ENCODE measurements at regions not wholly inside any gene's neighbourhood (a gene's known extent, or its start where the extent isn't known, plus 50 kb on each side); places are given as distances from the start of the nearest gene placed in this dataset.
"Not testable (repeated sequence)": the region's sequence is repeated elsewhere in the genome, so short reads cannot be mapped to it uniquely, and the experiment has no call there.

- H3K4me3 ChIP-seq (ENCODE audit: low read depth, low read length), result no peak overlapping the region
- no peak for DNase-seq (ENCODE audit: low read depth)
- TF ChIP-seq MAX (IDR thresholded peaks at IDR 0.05; ENCODE audit: low read depth, low read length) (no peak), POLR2A (IDR thresholded peaks at IDR 0.05; ENCODE audit: extremely low read depth, insufficient read length) (no peak), MYC (IDR thresholded peaks at IDR 0.05; ENCODE audit: low read depth, low read length) (no peak), CTCF (IDR thresholded peaks at IDR 0.05; ENCODE audit: low read depth, low read length) (no peak)
Measured at GRCh38 chr12:74235342-74235741, 302.3 kb upstream of the ATXN7L3B start.

- no peak for TF ChIP-seq MAX (IDR thresholded peaks at IDR 0.05; ENCODE audit: low read depth, low read length)
- TF ChIP-seq POLR2A (IDR thresholded peaks at IDR 0.05; ENCODE audit: extremely low read depth, insufficient read length), result no peak
- no peak for TF ChIP-seq CTCF (IDR thresholded peaks at IDR 0.05; ENCODE audit: low read depth, low read length)
- no peak overlapping the region for H3K4me3 ChIP-seq (ENCODE audit: low read depth, low read length)
- no peak for DNase-seq (ENCODE audit: low read depth)
Measured at GRCh38 chr12:74241341-74241740, 296.3 kb upstream of the ATXN7L3B start.

- no peak for DNase-seq (ENCODE audit: low read depth)
- H3K4me3 ChIP-seq (ENCODE audit: low read depth, low read length), result no peak overlapping the region
- no peak for TF ChIP-seq MAX (IDR thresholded peaks at IDR 0.05; ENCODE audit: low read depth, low read length)
- no peak for TF ChIP-seq CTCF (IDR thresholded peaks at IDR 0.05; ENCODE audit: low read depth, low read length)
- TF ChIP-seq MYC (IDR thresholded peaks at IDR 0.05; ENCODE audit: low read depth, low read length), result no peak
- no peak for TF ChIP-seq POLR2A (IDR thresholded peaks at IDR 0.05; ENCODE audit: extremely low read depth, insufficient read length)
Measured at GRCh38 chr12:74242088-74242487, 295.5 kb upstream of the ATXN7L3B start.

GRCh38 chr12:74245458-74245857 is 292.2 kb upstream of the ATXN7L3B start:
- no peak for TF ChIP-seq POLR2A (IDR thresholded peaks at IDR 0.05; ENCODE audit: extremely low read depth, insufficient read length)
- no peak overlapping the region for H3K4me3 ChIP-seq (ENCODE audit: low read depth, low read length)
- no peak for DNase-seq (ENCODE audit: low read depth)

GRCh38 chr12:74250891-74251290 is 286.7 kb upstream of the ATXN7L3B start:
- H3K4me3 ChIP-seq (ENCODE audit: low read depth, low read length), result no peak overlapping the region
- no peak for DNase-seq (ENCODE audit: low read depth)
- no peak for TF ChIP-seq CTCF (IDR thresholded peaks at IDR 0.05; ENCODE audit: low read depth, low read length)

GRCh38 chr12:74253826-74254225 is 283.8 kb upstream of the ATXN7L3B start:
- not testable (repeated sequence) for DNase-seq (ENCODE audit: low read depth); H3K4me3 ChIP-seq (ENCODE audit: low read depth, low read length)

- no peak for TF ChIP-seq POLR2A (IDR thresholded peaks at IDR 0.05; ENCODE audit: extremely low read depth, insufficient read length)
- TF ChIP-seq CTCF (IDR thresholded peaks at IDR 0.05; ENCODE audit: low read depth, low read length), result no peak
- no peak for TF ChIP-seq MYC (IDR thresholded peaks at IDR 0.05; ENCODE audit: low read depth, low read length)
- no peak for TF ChIP-seq MAX (IDR thresholded peaks at IDR 0.05; ENCODE audit: low read depth, low read length)
- no peak for DNase-seq (ENCODE audit: low read depth)
- H3K4me3 ChIP-seq (ENCODE audit: low read depth, low read length), result no peak overlapping the region
Measured at GRCh38 chr12:74254784-74255183, 282.9 kb upstream of the ATXN7L3B start.
